Endothelial cell of umbilical vein (primary cell): ENCODE measurements at regions not wholly inside any gene's neighbourhood (a gene's known extent, or its start where the extent isn't known, plus 50 kb on each side); places are given as distances from the start of the nearest gene placed in this dataset.

ENCODE experiments used
- BruUV-seq: library from RNA; stranded (reverse); fragments of 400-500 nt; replicated peaks from 2 replicates; lab custom pipeline; 2021; lab: Mats Ljungman, UMichigan
- CTCF ChIA-PET: fragments of 300-600, 350-600 bp; sonication (Branson Sonifier 250); formaldehyde crosslinking; loops from one replicate; lab custom pipeline; 2021; ENCODE audit warnings: antibody characterized with exemption, inconsistent platforms; lab: Charles Lee
- POLR2A ChIA-PET: fragments of 300-600, 350-600 bp; sonication (Branson Sonifier 250); formaldehyde crosslinking; loops from one replicate; lab custom pipeline; 2021; ENCODE audit warnings: antibody characterized with exemption, inconsistent platforms; lab: Charles Lee
- DNase-seq: peaks from one replicate; pipeline ENCODE4 v3.0.0-alpha.2; 2011; ENCODE audit warnings: low read depth, low spot score
- FAIRE-seq: peaks from 2 replicates; lab custom pipeline; 2011; peaks lifted over from hg19 to GRCh38; lab: Jason Lieb, UNC
- H2AFZ ChIP-seq: 2 replicates; pipeline ENCODE4 v1.6.0; 2012; ENCODE audit warnings: low read depth, low read length, control low read depth, inconsistent platforms
- H3K27ac ChIP-seq: 2 replicates; pipeline ENCODE4 v1.5.1; 2011; ENCODE audit warnings: low read depth, mild to moderate bottlenecking, control low read depth, low read length, moderate library complexity; ENCODE audit not compliant: insufficient read depth
- H3K27me3 ChIP-seq, 2 experiments: 2 replicates each; pipeline versions ENCODE4 v1.6.0 to v1.6.1; 2011; ENCODE audit warnings: low read length in 2 of 2, mixed read lengths in 1 of 2; ENCODE audit not compliant: control insufficient read depth in 2 of 2, insufficient read depth in 2 of 2
- H3K36me3 ChIP-seq, 2 experiments: 2 replicates in 1 of 2; 3 replicates in 1 of 2; pipeline ENCODE4 v1.5.1; 2011; ENCODE audit warnings: low read length in 2 of 2, mild to moderate bottlenecking in 1 of 2, moderate library complexity in 1 of 2; ENCODE audit not compliant: control insufficient read depth in 2 of 2, insufficient read depth in 2 of 2; ENCODE audit errors: extremely low read depth in 1 of 2
- H3K4me1 ChIP-seq: 3 replicates; pipeline ENCODE4 v1.5.1; 2011; ENCODE audit warnings: mild to moderate bottlenecking, low read length; ENCODE audit not compliant: control insufficient read depth, insufficient read depth; ENCODE audit errors: extremely low read depth
- H3K4me2 ChIP-seq: 2 replicates; pipeline ENCODE4 v1.6.1; 2011; ENCODE audit warnings: low read length, control low read depth, mixed read lengths; ENCODE audit not compliant: insufficient read depth
- H3K4me3 ChIP-seq, 3 experiments: fragments of 200-600 bp in 1 of 3; sonication (generic), shearing (Covaris generic) in 1 of 3; replicated peaks in 1 of 3; 2 replicates each; pipeline ENCODE4 v1.5.1; 2011 to 2016; ENCODE audit warnings: control low read depth in 3 of 3, low read length in 3 of 3, mild to moderate bottlenecking in 2 of 3, inconsistent platforms in 1 of 3, low read depth in 1 of 3, moderate library complexity in 1 of 3; ENCODE audit not compliant: insufficient read depth in 1 of 3
- H3K79me2 ChIP-seq: 2 replicates; pipeline ENCODE4 v1.6.0; 2012; ENCODE audit warnings: low read length, inconsistent platforms; ENCODE audit not compliant: control insufficient read depth, insufficient read depth
- H3K9ac ChIP-seq: replicated peaks from 2 replicates; pipeline ENCODE3; 2011; ENCODE audit warnings: low read length, control low read depth; ENCODE audit not compliant: insufficient read depth; ENCODE audit errors: extremely low read depth
- H3K9me1 ChIP-seq: replicated peaks from 3 replicates; pipeline ENCODE4 v1.6.0; 2011; ENCODE audit warnings: mild to moderate bottlenecking, low read length; ENCODE audit not compliant: control insufficient read depth, insufficient read depth; ENCODE audit errors: extremely low read depth
- H3K9me3 ChIP-seq: replicated peaks from 2 replicates; pipeline ENCODE4 v1.5.1; 2012; ENCODE audit warnings: low read length, inconsistent platforms; ENCODE audit not compliant: control insufficient read depth, insufficient read depth
- H4K20me1 ChIP-seq: replicated peaks from 2 replicates; pipeline ENCODE3; 2011; ENCODE audit warnings: mild to moderate bottlenecking, low read length; ENCODE audit not compliant: control insufficient read depth, insufficient read depth; ENCODE audit errors: extremely low read depth
- FOS ChIP-seq: IDR thresholded peaks from 2 replicates; pipeline ENCODE4 v1.6.1; 2011; ENCODE audit warnings: mild to moderate bottlenecking, low read length, moderate library complexity, borderline replicate concordance; ENCODE audit not compliant: insufficient read depth
- GATA2 ChIP-seq: IDR thresholded peaks from 2 replicates; pipeline ENCODE4 v1.7.0; 2011; ENCODE audit warnings: low read depth, mild to moderate bottlenecking, moderate library complexity, mixed read lengths, low read length; ENCODE audit not compliant: insufficient read length, insufficient read depth
- JUN ChIP-seq: IDR thresholded peaks from 2 replicates; pipeline ENCODE4 v1.6.1; 2011; ENCODE audit warnings: borderline replicate concordance, low read depth; ENCODE audit not compliant: insufficient read length, insufficient read depth
- MYC ChIP-seq: IDR thresholded peaks from one replicate; pipeline ENCODE4 v1.6.1; 2011; ENCODE audit warnings: mild to moderate bottlenecking, low read depth, low read length
- POLR2A ChIP-seq: IDR thresholded peaks from 2 replicates; pipeline ENCODE4 v1.6.1; 2012; ENCODE audit warnings: low read depth, mild to moderate bottlenecking, control low read depth, low read length
- dilution Hi-C: fragments of 300-500 bp; cut with MboI; formaldehyde crosslinking; loops from one replicate; pipeline ENCODE4 v1.15.0; 2019; ENCODE audit warnings: low sequenced_read_pairs; ENCODE audit not compliant: extremely low pct_ligation_motif_present
- intact Hi-C: fragments of 100-400 bp; cut with micrococcal nuclease; formaldehyde crosslinking; loops from one replicate; pipeline ENCODE4 v1.10.0; 2022
- TF ChIP-seq, protein P1 (sequence below): IDR thresholded peaks from 2 replicates; pipeline ENCODE4 v1.6.1; 2011; ENCODE audit not compliant: insufficient read depth, insufficient read length

DNA sequence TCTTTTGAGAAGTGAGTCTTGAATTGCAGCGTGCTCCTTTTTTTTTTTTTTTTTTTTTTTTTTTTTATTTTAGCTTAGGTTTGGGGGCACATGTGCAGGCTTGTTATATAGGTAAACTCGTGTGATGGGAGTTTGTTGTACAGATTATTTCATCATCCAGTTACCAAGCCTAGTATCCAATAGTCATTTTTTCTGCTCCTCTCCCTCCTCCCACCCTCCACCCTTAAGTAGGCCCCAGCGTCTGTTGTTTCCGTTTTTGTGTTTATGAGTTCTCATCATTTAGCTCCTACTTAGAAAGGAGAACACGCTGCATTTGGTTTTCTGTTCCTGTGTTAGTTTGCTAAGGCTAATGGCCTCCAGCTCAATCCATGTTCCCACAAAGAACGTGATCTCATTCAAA lies 81.3 kb upstream of the TSPAN5 start:
- dilution Hi-C loops: no loop called here
- Histone ChIP-seq H3K9me1 (no peaks in the 10 kb centered on the region), H3K79me2 (no peaks in the 10 kb centered on the region), H3K4me2 (no peak overlapping the region), H3K27ac (no peak overlapping the region), H2AFZ (no peak overlapping the region), H3K4me3 (no peak overlapping the region), H4K20me1 (no peaks in the 10 kb centered on the region), H3K9me3 (no peaks in the 10 kb centered on the region), H3K36me3 (no peaks in the 10 kb centered on the region), H3K9ac (no peak overlapping the region), H3K27me3 (no peaks in the 10 kb centered on the region), H3K4me1 (peaks cover 7% of the 10 kb centered on the region)
- POLR2A ChIA-PET: no interaction called here
- CTCF ChIA-PET: interaction anchor here (0.6 kb wide), 1 partner anchor 12 kb away, joined by 3 read pairs; no protein-coding TSS in a partner anchor
- no TSS peak for BruUV-seq
- DNase-seq (no peak), FAIRE-seq (no peak)
- intact Hi-C loops: no loop called here
- TF ChIP-seq MYC: no peak
- TF ChIP-seq, protein P1, sequence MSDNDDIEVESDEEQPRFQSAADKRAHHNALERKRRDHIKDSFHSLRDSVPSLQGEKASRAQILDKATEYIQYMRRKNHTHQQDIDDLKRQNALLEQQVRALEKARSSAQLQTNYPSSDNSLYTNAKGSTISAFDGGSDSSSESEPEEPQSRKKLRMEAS: no peak
- TF ChIP-seq GATA2: no peak
- TF ChIP-seq FOS: no peak

DNA sequence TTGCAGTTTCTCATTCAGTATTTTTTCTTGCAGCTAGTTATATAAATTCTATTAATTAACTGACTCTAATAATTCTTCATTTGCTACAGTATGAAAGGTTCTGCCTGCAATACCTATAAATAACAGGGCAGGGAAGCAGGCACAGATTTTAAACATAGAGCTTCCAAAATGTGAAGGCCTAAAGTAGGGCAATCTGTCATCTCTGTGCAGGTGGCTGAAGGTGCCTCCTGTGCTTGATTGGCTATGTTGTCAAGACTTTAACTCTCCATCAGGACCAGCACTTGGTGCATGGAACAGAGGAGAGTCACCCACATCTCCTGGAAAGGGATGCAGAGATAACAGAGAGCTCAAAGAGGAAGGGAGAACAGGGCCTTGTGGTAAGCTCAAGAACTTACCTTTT lies 75.2 kb upstream of the TSPAN5 start:
- BruUV-seq: no TSS peak
- Histone ChIP-seq H4K20me1 (no peaks in the 10 kb centered on the region), H3K4me1 (peaks cover 10% of the 10 kb centered on the region), H3K9me1 (no peaks in the 10 kb centered on the region), H2AFZ (no peak overlapping the region), H3K9me3 (no peaks in the 10 kb centered on the region), H3K36me3 (no peaks in the 10 kb centered on the region), H3K4me3 (no peak overlapping the region), H3K79me2 (no peaks in the 10 kb centered on the region), H3K27me3 (no peaks in the 10 kb centered on the region), H3K4me2 (no peak overlapping the region), H3K9ac (no peak overlapping the region), H3K27ac (no peak overlapping the region)
- ChIA-PET POLR2A (no interaction called here), CTCF (interaction anchor here (0.8 to 2.5 kb wide), 2 partner anchors 9 to 266 kb away, joined by 3 to 10 read pairs; no protein-coding TSS in a partner anchor)
- intact Hi-C loops (no loop called here), dilution Hi-C loops (no loop called here)
- DNase-seq: no peak
- FAIRE-seq: no peak
- TF ChIP-seq, protein P1: no peak
- no peak for TF ChIP-seq FOS
- TF ChIP-seq POLR2A: no peak
- TF ChIP-seq MYC: no peak
- TF ChIP-seq JUN: no peak
